Keratinocyte (primary cell): ENCODE measurements at regions not wholly inside any gene's neighbourhood (a gene's known extent, or its start where the extent isn't known, plus 50 kb on each side); places are given as distances from the start of the nearest gene placed in this dataset.

ENCODE experiments used
- DNase-seq: peaks from one replicate; pipeline ENCODE4 v3.0.0-alpha.2; 2011; ENCODE audit warnings: low read depth, missing footprints, low spot score
- FAIRE-seq: peaks from 2 replicates; lab custom pipeline; 2011; peaks lifted over from hg19 to GRCh38; lab: Jason Lieb, UNC
- H2AFZ ChIP-seq: 2 replicates; pipeline ENCODE4 v1.6.0; 2012; ENCODE audit warnings: low read length, control low read depth, inconsistent platforms; ENCODE audit not compliant: control insufficient read depth
- H3K27ac ChIP-seq: 2 replicates; pipeline ENCODE4 v1.5.1; 2011; ENCODE audit warnings: low read length; ENCODE audit not compliant: control insufficient read depth, insufficient read depth
- H3K27me3 ChIP-seq: 3 replicates; pipeline ENCODE4 v1.6.0; 2011; ENCODE audit warnings: low read length; ENCODE audit not compliant: control insufficient read depth, insufficient read depth; ENCODE audit errors: extremely low read depth
- H3K36me3 ChIP-seq, 2 experiments: 2 replicates in 1 of 2; 3 replicates in 1 of 2; pipeline ENCODE4 v1.5.1; 2011; ENCODE audit warnings: low read length in 2 of 2, mild to moderate bottlenecking in 1 of 2; ENCODE audit not compliant: control insufficient read depth in 2 of 2, insufficient read depth in 2 of 2; ENCODE audit errors: extremely low read depth in 1 of 2
- H3K4me1 ChIP-seq: 3 replicates; pipeline ENCODE4 v1.5.1; 2011; ENCODE audit warnings: low read length; ENCODE audit not compliant: control insufficient read depth, insufficient read depth; ENCODE audit errors: extremely low read depth
- H3K4me2 ChIP-seq: 3 replicates; pipeline ENCODE4 v1.6.0; 2011; ENCODE audit warnings: low read depth, low read length; ENCODE audit not compliant: control insufficient read depth, insufficient read depth; ENCODE audit errors: extremely low read depth
- H3K4me3 ChIP-seq, 3 experiments: fragments of 200-600 bp in 1 of 3; sonication (generic) in 1 of 3; 2 replicates in 2 of 3; 3 replicates in 1 of 3; pipeline ENCODE4 v1.5.1; 2011 to 2016; ENCODE audit warnings: low read length in 3 of 3, mild to moderate bottlenecking in 3 of 3, control low read depth in 2 of 3, inconsistent platforms in 1 of 3, low read depth in 1 of 3, mixed read lengths in 1 of 3, mixed run types in 1 of 3, moderate library complexity in 1 of 3; ENCODE audit not compliant: control insufficient read depth in 2 of 3, insufficient read depth in 2 of 3; ENCODE audit errors: extremely low read depth in 1 of 3
- H3K79me2 ChIP-seq: 2 replicates; pipeline ENCODE4 v1.6.0; 2012; ENCODE audit warnings: low read length; ENCODE audit not compliant: control insufficient read depth, insufficient read depth
- H3K9ac ChIP-seq: 3 replicates; pipeline ENCODE4 v1.6.0; 2011; ENCODE audit warnings: low read length; ENCODE audit not compliant: control insufficient read depth, insufficient read depth; ENCODE audit errors: extremely low read depth
- H3K9me1 ChIP-seq: 3 replicates; pipeline ENCODE4 v1.6.0; 2011; ENCODE audit warnings: low read length; ENCODE audit not compliant: control insufficient read depth, insufficient read depth; ENCODE audit errors: extremely low read depth
- H3K9me3 ChIP-seq: 2 replicates; pipeline ENCODE4 v1.5.1; 2012; ENCODE audit warnings: low read depth, low read length; ENCODE audit not compliant: control insufficient read depth
- H4K20me1 ChIP-seq: 3 replicates; pipeline ENCODE4 v1.6.0; 2011; ENCODE audit warnings: low read length; ENCODE audit not compliant: control insufficient read depth, insufficient read depth; ENCODE audit errors: extremely low read depth
- CTCF ChIP-seq, 3 experiments: IDR thresholded peaks in 1 of 3; conservative IDR thresholded peaks in 1 of 3; optimal IDR thresholded peaks in 1 of 3; 2 replicates in 2 of 3; 3 replicates in 1 of 3; pipeline versions ENCODE3 to v1.5.1; 2011; ENCODE audit warnings: low read length in 3 of 3, mild to moderate bottlenecking in 3 of 3, moderate library complexity in 2 of 3, control low read depth in 1 of 3, inconsistent platforms in 1 of 3; ENCODE audit not compliant: insufficient read depth in 2 of 3; ENCODE audit errors: extremely low read depth in 1 of 3
- EZH2 ChIP-seq: IDR thresholded peaks from one replicate; pipeline ENCODE4 v1.6.1; 2012; ENCODE audit warnings: inconsistent platforms, mild to moderate bottlenecking, low read length, moderate library complexity
- dilution Hi-C: fragments of 300-500 bp; cut with MboI; formaldehyde crosslinking; loops from one replicate; pipeline ENCODE4 v1.7.0; 2020; ENCODE audit warnings: low sequenced_read_pairs; ENCODE audit not compliant: extremely low pct_ligation_motif_present

GRCh38 chr14:101126731-101127130, 223.2 kb upstream of the RTL1 start:
- Histone ChIP-seq H3K4me1 (no peaks in the 10 kb centered on the region), H3K36me3 (no peaks in the 10 kb centered on the region), H3K9me1 (no peaks in the 10 kb centered on the region), H3K9ac (no peak overlapping the region), H3K4me3 (no peak overlapping the region), H4K20me1 (no peaks in the 10 kb centered on the region), H3K4me2 (no peak overlapping the region), H3K27me3 (no peaks in the 10 kb centered on the region), H3K27ac (no peak overlapping the region), H3K9me3 (peaks cover 4% of the 10 kb centered on the region), H3K79me2 (no peaks in the 10 kb centered on the region), H2AFZ (no peak overlapping the region)
- TF ChIP-seq CTCF (optimal IDR thresholded peaks at IDR 0.05 in 1 of 3, IDR thresholded peaks at IDR 0.05 in 1 of 3, conservative IDR thresholded peaks at IDR 0.05 in 1 of 3; ENCODE audit: extremely low read depth in 1 of 3, insufficient read depth in 2 of 3, low read length in 3 of 3): no peak
- TF ChIP-seq EZH2: no peak
- dilution Hi-C loops: no loop called here
- DNase-seq (no peak), FAIRE-seq (no peak)

- Histone ChIP-seq H3K4me1 (no peaks in the 10 kb centered on the region), H3K4me2 (no peak overlapping the region), H3K9me3 (peaks cover 4% of the 10 kb centered on the region), H3K36me3 (no peaks in the 10 kb centered on the region), H3K9ac (no peak overlapping the region), H3K79me2 (no peaks in the 10 kb centered on the region), H3K4me3 (no peak overlapping the region), H3K27ac (no peak overlapping the region), H3K27me3 (no peaks in the 10 kb centered on the region), H2AFZ (no peak overlapping the region), H3K9me1 (no peaks in the 10 kb centered on the region), H4K20me1 (no peaks in the 10 kb centered on the region)
- TF ChIP-seq CTCF (optimal IDR thresholded peaks at IDR 0.05 in 1 of 3, IDR thresholded peaks at IDR 0.05 in 1 of 3, conservative IDR thresholded peaks at IDR 0.05 in 1 of 3; ENCODE audit: extremely low read depth in 1 of 3, insufficient read depth in 2 of 3, low read length in 3 of 3) (no peak), EZH2 (no peak)
- FAIRE-seq (no peak), DNase-seq (no peak)
- dilution Hi-C loops: no loop called here
Measured at GRCh38 chr14:101127224-101127623, 223.7 kb upstream of the RTL1 start.
